Activated CD4-positive, CD25-positive, alpha-beta regulatory T cell treated with anti-CD3 and anti-CD28 coated beads, Interleukin-2, amount 50 U/mL, for 72 hours (primary cell): ENCODE measurements at regions not wholly inside any gene's neighbourhood (a gene's known extent, or its start where the extent isn't known, plus 50 kb on each side); places are given as distances from the start of the nearest gene placed in this dataset.

ENCODE experiments used
- DNase-seq: peaks from one replicate; pipeline ENCODE4 v3.0.0; 2021

DNA sequence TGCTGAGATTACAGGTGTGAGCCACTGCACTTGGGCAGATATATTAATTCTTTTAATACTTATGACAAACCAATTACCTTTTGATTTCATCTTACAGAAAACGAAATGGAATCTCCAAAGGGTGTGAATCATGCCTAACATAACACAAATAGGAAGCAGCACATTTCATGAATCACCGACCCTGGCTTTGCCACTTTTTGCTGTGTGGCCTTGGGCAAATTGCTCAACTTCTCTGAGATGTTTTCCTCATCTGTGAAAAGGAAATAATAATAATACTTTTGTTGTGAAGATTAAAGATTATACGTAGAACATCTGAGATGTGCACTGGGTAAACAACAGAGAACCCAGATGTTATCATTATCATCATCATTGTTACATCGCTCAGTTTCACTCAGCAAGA lies 50.7 kb upstream of the FREM1 start:
- DNase-seq = no peak
